GM19395 (cell line): ENCODE measurements at regions not wholly inside any gene's neighbourhood (a gene's known extent, or its start where the extent isn't known, plus 50 kb on each side); places are given as distances from the start of the nearest gene placed in this dataset.

Source experiments
- ATAC-seq: cut with Tn5 transposase; IDR thresholded peaks from one replicate; pipeline ENCODE4 v1.9.1; 2021; ENCODE audit warnings: mild to moderate bottlenecking, moderate library complexity; ENCODE audit not compliant: unreplicated experiment

DNA sequence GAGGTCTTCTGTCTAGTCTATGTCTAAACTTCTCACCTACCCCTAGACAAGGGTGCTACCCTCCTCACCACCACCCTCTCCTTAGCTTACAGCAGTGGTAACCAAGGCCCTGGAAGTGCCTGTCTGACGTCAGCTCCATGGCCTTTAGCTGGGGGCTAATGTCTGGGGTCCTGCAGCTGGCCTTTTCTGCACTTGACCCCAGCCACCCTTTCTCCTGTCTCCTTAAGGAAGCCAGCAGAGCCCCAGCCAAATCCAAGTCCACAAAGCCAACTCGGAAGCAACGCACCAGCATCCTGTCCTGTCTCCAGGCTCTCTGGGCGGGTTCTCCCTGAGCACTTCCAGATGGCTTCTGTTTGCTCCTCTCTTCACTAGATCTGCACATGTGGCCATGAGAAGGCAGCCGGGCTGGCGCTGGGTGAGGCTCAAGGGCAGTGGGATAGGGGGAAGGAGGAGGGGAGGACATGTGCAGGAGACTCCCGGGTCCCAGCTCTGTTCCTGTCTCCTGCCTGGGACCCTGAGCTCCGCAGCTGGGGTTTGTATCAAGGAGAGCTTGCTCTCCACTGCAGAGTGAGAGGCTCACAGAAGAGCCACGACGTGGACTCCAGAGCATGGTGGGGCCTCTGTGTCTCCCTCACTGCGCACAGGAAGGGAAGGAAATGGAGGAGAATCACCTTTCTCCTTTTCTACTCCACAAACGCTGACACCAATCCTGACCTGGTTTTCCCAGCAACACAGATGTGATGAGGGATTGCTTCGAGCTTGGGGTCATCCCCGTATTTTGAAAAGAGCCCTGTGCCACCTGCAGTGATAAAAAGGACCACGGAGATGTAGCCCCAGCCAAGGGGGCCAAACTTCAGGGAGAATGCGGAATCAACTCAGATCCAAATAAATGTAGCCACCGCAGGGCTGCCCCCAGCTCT, 204.2 kb downstream of the USP12 start:
- ATAC-seq = no peak

- ATAC-seq = no peak
Measured at GRCh38 chr13:26966701-26967080, 204.9 kb downstream of the USP12 start.

DNA sequence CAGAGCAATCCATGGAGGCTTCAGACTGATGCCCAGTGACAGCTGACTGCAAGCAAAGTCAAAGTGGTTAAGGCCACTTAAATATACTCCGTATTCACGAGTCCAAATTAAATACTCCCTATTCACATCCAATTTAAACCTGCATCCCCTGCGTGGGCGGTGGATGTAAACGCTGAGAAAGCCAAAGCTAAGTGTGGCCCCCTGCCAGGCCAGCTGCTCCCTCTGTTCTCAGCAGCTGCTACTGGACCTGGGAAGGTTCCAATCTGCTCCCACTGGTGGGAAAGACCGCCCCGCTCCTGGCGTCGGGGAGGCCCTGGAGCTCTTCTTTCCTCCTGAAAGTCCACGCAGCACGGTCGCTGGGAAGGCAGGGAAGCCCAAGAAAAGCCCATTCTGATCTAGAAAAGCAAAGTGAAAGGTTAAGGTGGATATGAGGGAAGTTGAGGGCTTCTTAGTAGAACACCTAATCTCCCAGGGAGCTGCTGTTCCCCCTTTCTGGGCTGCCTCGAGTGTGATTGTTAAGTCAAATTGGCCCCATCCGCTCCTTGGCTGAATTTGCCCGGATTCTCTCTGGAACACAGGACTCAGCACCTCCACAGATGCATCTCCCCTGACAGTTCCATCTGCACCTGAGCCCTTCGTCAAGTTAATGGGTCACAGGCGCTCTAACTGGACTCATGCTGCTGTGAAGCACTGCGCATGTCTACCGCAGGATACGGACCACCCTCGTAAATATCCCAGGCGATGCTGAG, 205.5 kb downstream of the USP12 start:
- ATAC-seq = no peak

DNA sequence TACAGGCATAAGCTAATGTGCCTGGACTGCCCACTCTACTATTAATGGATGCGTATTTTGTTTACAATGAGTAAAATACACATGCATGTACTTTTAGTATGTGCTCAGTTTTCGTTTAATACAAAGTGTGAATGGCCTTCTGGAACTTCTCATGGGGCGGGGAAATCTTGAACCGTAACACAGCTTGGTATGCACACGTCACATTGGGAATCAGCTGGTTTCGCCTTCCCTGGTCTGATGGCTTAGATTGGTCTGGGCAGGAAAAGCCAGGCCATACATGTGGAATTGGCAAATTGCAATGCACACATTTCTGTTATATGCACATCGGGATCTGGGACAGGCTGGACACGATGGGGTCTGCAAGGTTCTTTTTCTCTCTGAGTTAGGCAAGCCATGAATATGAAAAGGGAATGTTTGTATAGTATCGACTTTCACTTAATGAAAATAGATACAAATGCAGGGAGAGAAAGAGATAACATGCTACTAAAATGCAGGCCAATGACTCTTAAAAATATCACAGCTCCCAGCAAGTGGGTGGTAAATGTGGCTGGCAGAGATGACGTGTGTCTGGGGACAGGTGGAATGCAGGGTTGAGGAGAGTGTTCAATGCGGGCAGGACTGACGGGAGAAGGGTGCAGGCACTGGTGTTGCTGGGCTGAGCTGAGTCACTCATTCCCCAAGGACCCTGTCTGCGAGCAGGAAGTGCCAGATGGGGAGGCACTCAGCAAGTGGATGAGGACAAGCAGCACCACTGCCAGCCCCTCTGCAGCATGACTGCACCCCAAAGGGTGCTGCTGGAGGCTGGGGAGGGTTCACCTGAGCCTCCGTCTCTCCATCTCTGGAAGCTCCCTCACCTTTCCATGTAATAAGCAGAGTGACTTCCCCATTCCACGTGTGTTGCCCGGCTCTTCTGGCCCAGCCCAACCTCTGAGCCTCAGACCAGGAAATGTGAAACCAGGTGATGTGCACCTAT, 204.0 kb upstream of the GPR12 start:
- ATAC-seq = no peak

DNA sequence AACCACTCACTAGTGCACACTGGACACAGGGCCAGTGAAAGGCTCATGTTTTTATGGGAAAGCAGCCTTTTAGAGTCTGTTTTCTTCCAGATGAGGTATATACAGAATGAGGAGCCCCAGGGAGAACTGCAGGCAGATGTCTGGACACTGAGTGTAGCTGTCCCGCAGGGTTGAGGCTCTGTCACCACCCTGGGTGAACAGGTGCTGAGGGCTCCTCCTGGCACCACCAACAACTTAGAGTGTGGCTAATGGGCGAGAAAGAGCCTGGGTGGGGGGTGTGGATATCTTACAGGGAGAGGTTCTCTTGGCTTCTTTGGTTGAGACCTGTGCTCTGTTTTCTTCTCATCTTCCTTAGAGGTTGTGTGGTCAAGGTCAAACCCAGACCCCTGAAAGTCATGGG, 202.1 kb upstream of the GPR12 start:
- ATAC-seq = no peak

DNA sequence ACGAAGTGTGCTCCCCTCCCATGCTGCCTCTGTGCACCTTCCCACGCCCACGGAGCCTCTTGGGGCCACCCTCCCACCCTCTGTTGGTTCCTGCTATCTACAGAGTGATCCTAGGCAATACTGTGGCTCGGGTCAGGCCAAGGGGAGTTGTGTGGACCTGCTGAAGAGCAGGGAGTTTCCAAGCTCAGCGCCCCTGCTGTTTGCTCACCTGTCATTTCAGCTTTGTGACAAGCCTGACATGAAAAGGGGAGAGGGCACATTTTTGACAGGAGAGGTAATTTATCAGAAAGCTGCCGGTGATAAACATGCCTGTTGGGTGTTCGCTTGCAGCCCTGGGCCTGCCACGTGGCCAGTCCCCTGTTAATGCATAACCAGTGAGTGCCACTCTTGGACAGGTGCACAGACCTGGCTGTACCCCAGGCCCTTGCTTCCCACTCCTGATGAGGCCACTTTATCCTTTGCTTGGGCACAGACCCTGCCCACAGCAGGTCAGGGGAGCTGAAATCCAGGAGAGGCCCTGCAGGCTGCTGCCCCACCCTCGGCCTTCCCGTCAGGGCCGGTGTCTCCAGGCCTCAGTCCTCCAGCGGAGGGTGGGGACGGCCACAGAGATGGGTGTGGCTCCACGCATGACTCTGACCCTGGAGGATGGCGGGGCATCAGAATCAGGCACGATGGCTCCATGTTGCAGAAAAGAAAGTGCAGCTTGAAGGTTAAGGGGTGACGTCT, 201.5 kb upstream of the GPR12 start:
- ATAC-seq = no peak

- ATAC-seq = no peak
Measured at GRCh38 chr13:26957182-26957581, 196.6 kb upstream of the GPR12 start.

- no peak for ATAC-seq
Measured at GRCh38 chr13:26956522-26957142, 196.0 kb upstream of the GPR12 start.

GRCh38 chr13:26954976-26955375, 194.4 kb upstream of the GPR12 start:
- ATAC-seq = no peak

GRCh38 chr13:26953291-26953690, 192.7 kb upstream of the GPR12 start:
- no peak for ATAC-seq

DNA sequence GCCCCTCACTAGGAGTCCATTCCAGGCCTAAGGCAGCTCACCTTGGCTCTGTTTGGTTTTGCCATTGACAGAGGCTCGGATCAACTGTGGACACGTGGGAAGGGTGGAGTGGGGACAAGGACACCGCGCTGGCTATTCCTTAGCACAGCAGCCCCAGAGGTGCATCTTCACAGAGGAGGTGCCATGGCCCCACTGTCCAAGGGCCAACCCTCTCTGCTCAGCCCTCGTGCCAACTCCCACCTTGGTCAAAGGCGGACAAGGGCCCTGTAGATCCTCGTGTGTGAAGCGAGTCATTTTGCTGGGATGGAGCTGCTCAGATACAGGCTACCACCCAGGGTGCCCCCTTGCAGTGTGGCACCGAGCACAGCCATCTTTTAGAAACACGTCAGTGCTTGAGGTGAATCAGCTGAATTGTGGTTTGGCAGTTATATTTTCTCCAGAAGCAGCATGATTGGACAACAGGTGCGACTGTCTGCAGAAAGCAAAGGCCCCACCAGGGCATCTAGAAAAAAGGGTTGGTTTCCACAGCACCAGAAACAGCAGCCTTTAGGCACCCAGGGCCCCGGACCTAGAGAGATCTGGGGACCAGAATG, 192.1 kb upstream of the GPR12 start:
- ATAC-seq = no peak

- no peak for ATAC-seq
Measured at GRCh38 chr13:26951581-26952177, 191.1 kb upstream of the GPR12 start.

GRCh38 chr13:26950968-26951367, 190.4 kb upstream of the GPR12 start:
- no peak for ATAC-seq

DNA sequence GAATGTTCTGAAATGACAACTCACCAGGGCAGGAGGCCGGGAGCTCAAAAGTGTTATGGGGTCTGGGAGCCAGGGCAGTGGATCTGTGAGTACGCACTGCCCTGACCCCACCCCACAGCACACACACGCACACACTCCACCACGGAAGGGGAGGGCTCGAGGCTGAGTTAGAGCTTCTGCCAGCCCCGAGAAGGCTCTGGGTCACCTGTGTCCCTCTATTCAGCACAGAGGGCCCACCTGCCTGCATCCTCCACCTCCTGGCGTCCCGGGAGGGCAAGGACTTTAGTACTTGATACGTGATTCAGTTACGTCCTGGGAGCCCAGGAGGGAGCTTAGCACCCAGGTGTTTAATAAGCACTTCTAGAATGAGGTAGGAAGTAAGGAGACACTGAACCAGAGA, 190.0 kb upstream of the GPR12 start:
- ATAC-seq = no peak

GRCh38 chr13:26949701-26950502, 189.3 kb upstream of the GPR12 start:
- ATAC-seq = no peak

DNA sequence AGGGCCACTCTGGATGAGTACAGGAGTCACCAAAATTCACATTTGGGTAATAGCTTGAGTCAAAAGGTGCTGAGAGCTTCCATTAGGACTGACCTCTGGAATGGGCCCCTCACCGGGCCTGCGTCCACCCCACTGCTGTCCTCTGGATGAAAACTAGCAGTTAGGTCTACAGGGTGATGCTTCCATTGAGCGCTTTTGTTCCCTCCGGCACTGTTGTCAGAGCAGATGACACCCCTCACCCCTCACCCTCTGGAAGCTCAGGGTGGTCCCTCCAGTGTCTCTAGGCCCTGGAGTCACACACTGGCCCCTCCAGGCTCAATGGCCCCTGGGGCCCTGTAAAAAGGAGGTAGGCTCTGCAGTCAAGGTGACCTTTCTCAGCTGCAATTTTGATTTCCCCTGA, 187.8 kb upstream of the GPR12 start:
- ATAC-seq = no peak

DNA sequence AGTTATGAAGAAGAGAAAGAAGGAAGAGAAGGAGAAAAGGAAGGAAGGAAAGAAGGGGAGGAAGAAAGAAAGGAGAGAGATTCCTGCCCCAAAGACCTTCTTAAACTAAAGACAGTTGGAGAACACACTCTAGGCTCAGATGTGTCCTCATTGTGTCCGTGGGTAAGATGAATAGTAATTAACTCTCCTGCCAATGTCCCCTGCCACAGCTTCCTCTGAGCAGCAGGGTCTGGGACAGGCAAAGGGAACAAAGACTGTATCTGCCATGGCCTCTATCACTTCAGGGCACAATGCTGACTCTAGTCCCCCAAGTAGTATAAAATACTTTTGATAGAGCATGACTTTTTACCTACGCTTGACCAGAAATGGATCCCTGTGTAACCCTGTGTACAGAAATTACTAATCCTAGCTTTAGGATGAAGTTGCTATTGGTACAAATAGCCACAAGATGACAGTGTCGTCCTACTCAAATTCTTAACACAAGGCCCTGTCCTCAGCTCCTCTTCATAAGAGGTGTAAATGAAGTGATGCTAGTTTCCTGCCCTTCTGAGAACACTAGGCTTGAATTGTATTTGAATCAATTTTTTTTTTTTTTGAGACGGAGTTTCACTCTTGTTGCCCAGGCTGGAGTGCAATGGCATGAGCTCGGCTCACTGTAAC, 186.2 kb upstream of the GPR12 start:
- ATAC-seq = no peak

DNA sequence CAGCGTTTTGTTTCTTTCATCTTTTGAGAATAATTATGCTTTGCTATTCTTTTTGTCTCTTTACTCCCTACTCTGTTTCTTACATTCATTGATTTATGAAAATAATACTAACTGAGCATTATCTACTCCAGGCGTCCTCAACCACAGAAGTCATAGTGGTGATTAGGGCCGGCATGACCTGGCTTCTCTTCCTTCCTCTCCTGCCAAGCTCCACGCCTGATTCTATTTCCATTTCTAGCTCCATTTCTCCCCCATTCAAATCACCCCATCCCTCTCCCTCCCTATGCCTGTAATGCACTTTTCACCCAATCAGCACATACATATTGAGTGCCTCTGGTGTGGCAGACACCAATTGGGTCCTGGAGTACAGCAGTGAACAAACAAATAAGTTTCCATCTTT, 183.2 kb upstream of the GPR12 start:
- ATAC-seq = no peak
